Activated naive CD8-positive, alpha-beta T cell treated with anti-CD3 and anti-CD28 coated beads, Interleukin-2, amount 50 U/mL, for 24 hours (primary cell): ENCODE measurements at regions not wholly inside any gene's neighbourhood (a gene's known extent, or its start where the extent isn't known, plus 50 kb on each side); places are given as distances from the start of the nearest gene placed in this dataset.

Source experiments
- ATAC-seq: fragments of 150-1000 bp; cut with Tn5 transposase; one replicate; pipeline ENCODE4 v1.10.0; 2021
- DNase-seq: peaks from one replicate; pipeline ENCODE4 v3.0.0; 2021
- H3K27ac Mint-ChIP-seq: one replicate; pipeline ENCODE4 v1.8.0; 2021; ENCODE audit warnings: mild to moderate bottlenecking, mixed read lengths
- H3K27me3 Mint-ChIP-seq: one replicate; pipeline ENCODE4 v1.8.0; 2021; ENCODE audit warnings: mixed read lengths
- H3K36me3 Mint-ChIP-seq: one replicate; pipeline ENCODE4 v1.8.0; 2021; ENCODE audit warnings: low read depth, mixed read lengths
- H3K4me1 Mint-ChIP-seq: one replicate; pipeline ENCODE4 v1.8.0; 2021; ENCODE audit warnings: mixed read lengths
- H3K4me3 Mint-ChIP-seq: one replicate; pipeline ENCODE4 v1.8.0; 2021; ENCODE audit warnings: mild to moderate bottlenecking, moderate library complexity, mixed read lengths
- H3K9me3 Mint-ChIP-seq: one replicate; pipeline ENCODE4 v1.8.0; 2021; ENCODE audit warnings: mixed read lengths

GRCh38 chr2:183614799-183615435 is 490.7 kb downstream of the NUP35 start:
- DNase-seq, result no peak
- H3K9me3 Mint-ChIP-seq, result peaks cover 18% of the 10 kb centered on the region
- ATAC-seq, result no peak

GRCh38 chr2:183623227-183623626 is 499.0 kb downstream of the NUP35 start:
- no peaks in the 10 kb centered on the region for H3K36me3 Mint-ChIP-seq
- H3K4me3 Mint-ChIP-seq, result no peak overlapping the region
- H3K4me1 Mint-ChIP-seq, result no peaks in the 10 kb centered on the region
- H3K27me3 Mint-ChIP-seq, result no peaks in the 10 kb centered on the region
- ATAC-seq (no peak), DNase-seq (no peak)
- peaks cover 20% of the 10 kb centered on the region for H3K9me3 Mint-ChIP-seq
- H3K27ac Mint-ChIP-seq, result no peak overlapping the region

More at GRCh38 chr2:183614799-183615435, 490.7 kb downstream of the NUP35 start:
- H3K36me3 Mint-ChIP-seq, result no peaks in the 10 kb centered on the region
- H3K27me3 Mint-ChIP-seq, result no peaks in the 10 kb centered on the region
- H3K4me3 Mint-ChIP-seq, result no peak overlapping the region
- H3K4me1 Mint-ChIP-seq, result no peaks in the 10 kb centered on the region
- no peak overlapping the region for H3K27ac Mint-ChIP-seq

DNA sequence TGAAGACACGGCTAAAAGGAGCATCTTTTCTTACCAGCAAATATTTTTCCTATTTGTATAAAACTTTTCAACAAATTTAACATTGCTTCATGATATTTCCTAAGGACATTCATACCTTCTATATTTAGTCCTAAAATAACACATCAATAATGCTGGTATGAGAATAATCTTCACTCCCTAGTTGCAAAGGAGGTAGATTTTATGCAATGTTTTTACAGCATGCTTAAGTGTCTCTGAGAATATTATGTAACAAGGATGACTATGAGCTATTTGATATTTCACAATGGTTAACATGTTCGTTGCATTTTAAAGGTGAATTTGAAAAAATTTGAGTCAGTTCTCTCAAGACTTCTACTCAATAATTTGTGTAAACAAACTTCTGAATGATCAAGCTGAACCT is 506.7 kb downstream of the NUP35 start:
- Mint-ChIP-seq H3K4me3 (no peak overlapping the region), H3K27me3 (no peaks in the 10 kb centered on the region), H3K36me3 (no peaks in the 10 kb centered on the region), H3K4me1 (no peaks in the 10 kb centered on the region), H3K27ac (no peak overlapping the region), H3K9me3 (peaks cover 5% of the 10 kb centered on the region)
- ATAC-seq (no peak), DNase-seq (no peak)

DNA sequence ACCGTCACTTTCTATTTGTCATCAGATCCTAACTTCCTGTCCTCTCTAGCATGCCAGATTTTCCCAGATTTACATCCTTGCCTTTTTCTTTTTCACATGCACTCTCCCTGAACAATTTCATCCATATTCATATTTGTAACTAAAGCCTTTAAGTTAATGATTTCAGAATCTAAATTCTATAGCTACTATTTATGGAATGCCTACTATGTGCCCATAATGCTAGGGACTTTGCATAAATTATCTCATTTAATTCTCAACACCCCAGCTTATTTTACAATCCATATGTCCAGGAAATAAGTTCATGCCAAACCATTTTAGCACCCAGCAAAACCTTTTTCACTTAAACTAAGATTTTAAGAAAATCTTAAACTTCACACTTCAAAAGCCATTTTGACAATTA is 531.9 kb downstream of the NUP35 start:
- Mint-ChIP-seq H3K27ac (no peak overlapping the region), H3K4me3 (no peak overlapping the region), H3K36me3 (no peaks in the 10 kb centered on the region), H3K4me1 (no peaks in the 10 kb centered on the region), H3K27me3 (no peaks in the 10 kb centered on the region), H3K9me3 (peaks cover 19% of the 10 kb centered on the region)
- ATAC-seq (no peak), DNase-seq (no peak)

- Mint-ChIP-seq H3K27me3 (no peaks in the 10 kb centered on the region), H3K36me3 (no peaks in the 10 kb centered on the region), H3K4me1 (no peaks in the 10 kb centered on the region), H3K4me3 (no peak overlapping the region), H3K27ac (no peak overlapping the region), H3K9me3 (peaks cover 13% of the 10 kb centered on the region)
- ATAC-seq, result no peak
- DNase-seq, result no peak
These were observed 541.2 kb downstream of the NUP35 start for GRCh38 chr2:183665425-183665824.

DNA sequence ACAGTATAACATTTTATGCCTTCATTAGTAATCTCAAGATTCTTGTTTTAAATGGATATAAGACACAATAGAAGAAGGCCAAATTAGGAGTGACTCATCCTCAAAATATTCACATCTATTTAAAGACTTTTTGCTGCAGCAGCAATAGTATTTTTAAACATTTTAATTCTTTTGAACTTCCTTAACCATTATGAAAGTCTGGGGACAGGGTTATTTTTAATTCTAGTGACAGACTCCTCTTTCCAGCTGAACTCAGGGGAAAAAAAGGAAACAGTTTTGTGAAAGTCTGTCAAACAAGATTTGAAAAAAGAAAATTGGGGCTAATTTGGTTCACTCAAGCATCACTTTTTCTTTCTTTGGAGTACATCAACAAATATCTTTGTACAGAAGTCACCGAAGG is 541.8 kb downstream of the NUP35 start:
- no peaks in the 10 kb centered on the region for H3K36me3 Mint-ChIP-seq
- H3K27me3 Mint-ChIP-seq, result no peaks in the 10 kb centered on the region
- H3K4me3 Mint-ChIP-seq, result no peak overlapping the region
- H3K4me1 Mint-ChIP-seq, result no peaks in the 10 kb centered on the region
- H3K9me3 Mint-ChIP-seq, result peaks cover 11% of the 10 kb centered on the region
- ATAC-seq (no peak), DNase-seq (no peak)
- no peak overlapping the region for H3K27ac Mint-ChIP-seq

- DNase-seq, result no peak
- Mint-ChIP-seq H3K9me3 (no peaks in the 10 kb centered on the region), H3K4me3 (no peak overlapping the region), H3K36me3 (no peaks in the 10 kb centered on the region), H3K4me1 (no peaks in the 10 kb centered on the region), H3K27ac (no peak overlapping the region), H3K27me3 (no peaks in the 10 kb centered on the region)
- ATAC-seq, result no peak
These were observed 547.0 kb downstream of the NUP35 start for GRCh38 chr2:183671233-183671632.

GRCh38 chr2:183678908-183679307 is 554.7 kb downstream of the NUP35 start:
- H3K27me3 Mint-ChIP-seq, result no peaks in the 10 kb centered on the region
- no peaks in the 10 kb centered on the region for H3K36me3 Mint-ChIP-seq
- no peak for ATAC-seq
- no peak for DNase-seq
- no peaks in the 10 kb centered on the region for H3K9me3 Mint-ChIP-seq
- H3K4me3 Mint-ChIP-seq, result no peak overlapping the region
- no peaks in the 10 kb centered on the region for H3K4me1 Mint-ChIP-seq
- no peak overlapping the region for H3K27ac Mint-ChIP-seq

DNA sequence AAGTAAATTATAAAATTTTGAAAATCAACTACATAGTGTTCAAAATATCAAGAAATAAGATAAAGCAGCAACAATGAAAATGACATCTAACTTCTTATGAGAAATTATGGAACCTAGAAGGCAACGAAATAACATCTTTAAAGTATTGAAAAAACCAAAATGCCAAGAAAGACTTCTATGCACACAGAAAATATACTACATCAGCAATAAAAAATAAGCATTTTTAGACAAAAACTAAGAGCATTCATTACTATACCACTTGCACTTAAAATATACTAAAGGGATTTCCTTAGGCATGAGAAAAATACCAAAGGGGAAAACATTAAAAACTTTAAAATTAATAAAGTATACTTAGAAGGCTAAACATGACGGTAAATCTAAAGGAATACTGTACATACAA is 556.3 kb downstream of the NUP35 start:
- Mint-ChIP-seq H3K4me3 (no peak overlapping the region), H3K36me3 (no peaks in the 10 kb centered on the region), H3K4me1 (no peaks in the 10 kb centered on the region), H3K27ac (no peak overlapping the region), H3K9me3 (peaks cover 4% of the 10 kb centered on the region), H3K27me3 (no peaks in the 10 kb centered on the region)
- ATAC-seq, result no peak
- DNase-seq, result no peak

DNA sequence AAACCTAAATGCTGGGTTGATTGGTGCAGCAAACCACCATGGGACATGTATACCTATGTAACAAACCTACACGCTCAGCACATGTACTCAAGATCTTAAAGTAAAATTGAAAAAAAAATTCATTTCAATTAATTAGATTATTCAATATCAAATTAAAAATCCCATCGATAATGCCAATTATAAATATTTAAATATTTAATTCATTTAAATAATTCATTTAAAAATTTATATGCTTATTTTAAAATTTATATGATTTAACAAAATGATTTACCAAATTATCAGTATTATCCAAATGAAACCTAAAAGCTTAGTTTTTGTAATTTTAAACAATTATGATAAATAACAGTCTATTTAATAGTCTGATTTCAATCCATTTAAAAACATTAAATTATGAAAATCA is 560.4 kb downstream of the NUP35 start:
- Mint-ChIP-seq H3K36me3 (no peaks in the 10 kb centered on the region), H3K27ac (no peak overlapping the region), H3K27me3 (no peaks in the 10 kb centered on the region), H3K9me3 (peaks cover 9% of the 10 kb centered on the region), H3K4me1 (no peaks in the 10 kb centered on the region), H3K4me3 (no peak overlapping the region)
- DNase-seq, result no peak
- ATAC-seq, result no peak

- no peaks in the 10 kb centered on the region for H3K36me3 Mint-ChIP-seq
- ATAC-seq, result no peak
- H3K4me3 Mint-ChIP-seq, result no peak overlapping the region
- peaks cover 11% of the 10 kb centered on the region for H3K9me3 Mint-ChIP-seq
- H3K27ac Mint-ChIP-seq, result no peak overlapping the region
- H3K4me1 Mint-ChIP-seq, result no peaks in the 10 kb centered on the region
- H3K27me3 Mint-ChIP-seq, result no peaks in the 10 kb centered on the region
- no peak for DNase-seq
These were observed 571.8 kb downstream of the NUP35 start for GRCh38 chr2:183696028-183696427.

DNA sequence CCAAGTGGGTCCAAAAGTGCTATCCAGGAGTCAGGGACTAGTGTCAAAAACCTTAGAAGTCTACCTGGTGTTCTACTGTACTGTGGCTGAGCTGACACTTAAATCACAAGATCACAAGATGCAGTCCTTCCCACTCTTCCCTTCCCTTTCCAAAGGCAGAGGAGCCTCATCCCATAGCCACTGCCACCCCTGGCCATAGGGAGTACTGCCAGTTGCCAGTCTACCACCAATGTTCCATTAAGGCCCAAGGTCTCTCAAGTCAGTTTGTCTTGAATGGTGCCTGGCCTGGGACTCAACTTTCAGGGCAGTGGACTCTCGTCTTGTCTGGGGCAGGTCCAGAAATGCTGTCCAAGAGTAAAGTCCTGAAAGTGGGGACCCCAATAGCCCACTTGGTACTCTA is 585.6 kb downstream of the NUP35 start:
- Mint-ChIP-seq H3K9me3 (peaks cover 13% of the 10 kb centered on the region), H3K36me3 (no peaks in the 10 kb centered on the region), H3K27ac (no peak overlapping the region), H3K4me3 (no peak overlapping the region), H3K27me3 (no peaks in the 10 kb centered on the region), H3K4me1 (no peaks in the 10 kb centered on the region)
- DNase-seq (no peak), ATAC-seq (no peak)

- DNase-seq, result no peak
- Mint-ChIP-seq H3K27me3 (no peaks in the 10 kb centered on the region), H3K9me3 (no peaks in the 10 kb centered on the region), H3K4me3 (no peak overlapping the region), H3K36me3 (no peaks in the 10 kb centered on the region), H3K4me1 (no peaks in the 10 kb centered on the region), H3K27ac (no peak overlapping the region)
- no peak for ATAC-seq
These were observed 594.0 kb downstream of the NUP35 start for GRCh38 chr2:183718246-183718645.

GRCh38 chr2:183723278-183723677 is 599.0 kb downstream of the NUP35 start:
- H3K4me3 Mint-ChIP-seq, result no peak overlapping the region
- no peaks in the 10 kb centered on the region for H3K4me1 Mint-ChIP-seq
- H3K9me3 Mint-ChIP-seq, result peaks cover 4% of the 10 kb centered on the region
- no peaks in the 10 kb centered on the region for H3K27me3 Mint-ChIP-seq
- ATAC-seq (no peak), DNase-seq (no peak)
- H3K36me3 Mint-ChIP-seq, result no peaks in the 10 kb centered on the region
- no peak overlapping the region for H3K27ac Mint-ChIP-seq

DNA sequence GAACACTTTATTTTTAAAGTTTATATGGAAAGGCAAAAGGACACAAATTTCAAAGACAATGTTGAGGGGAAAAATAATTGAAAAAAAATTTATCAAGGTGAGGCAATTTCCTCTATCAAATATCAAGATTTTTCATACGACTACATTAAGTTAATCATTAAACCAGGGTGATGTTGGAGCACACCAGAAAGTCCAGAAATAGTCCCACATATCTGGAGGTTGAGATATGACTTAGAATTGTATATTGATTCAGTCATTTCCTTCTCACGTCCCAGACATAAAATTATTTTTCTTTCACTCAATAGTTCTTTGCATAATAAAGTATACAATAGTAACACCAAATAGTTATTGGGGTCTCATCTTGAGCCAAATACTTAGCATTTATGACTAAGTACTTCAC is 605.1 kb downstream of the NUP35 start:
- H3K27ac Mint-ChIP-seq, result no peak overlapping the region
- DNase-seq (no peak), ATAC-seq (no peak)
- H3K36me3 Mint-ChIP-seq, result no peaks in the 10 kb centered on the region
- peaks cover 12% of the 10 kb centered on the region for H3K9me3 Mint-ChIP-seq
- H3K4me3 Mint-ChIP-seq, result no peak overlapping the region
- no peaks in the 10 kb centered on the region for H3K27me3 Mint-ChIP-seq
- no peaks in the 10 kb centered on the region for H3K4me1 Mint-ChIP-seq

- ATAC-seq (no peak), DNase-seq (no peak)
- Mint-ChIP-seq H3K27ac (no peak overlapping the region), H3K4me1 (no peaks in the 10 kb centered on the region), H3K9me3 (peaks cover 9% of the 10 kb centered on the region), H3K4me3 (no peak overlapping the region), H3K36me3 (no peaks in the 10 kb centered on the region), H3K27me3 (no peaks in the 10 kb centered on the region)
These were observed 616.0 kb downstream of the NUP35 start for GRCh38 chr2:183740241-183740640.
